Thoracic aorta (tissue), 2 donors: ENCODE measurements at regions not wholly inside any gene's neighbourhood (a gene's known extent, or its start where the extent isn't known, plus 50 kb on each side); places are given as distances from the start of the nearest gene placed in this dataset.

Source experiments
- ATAC-seq: fragments of 150-250 bp; one replicate; pipeline ENCODE4 v1.8.0; 2017; ENCODE audit warnings: low read depth; ENCODE audit not compliant: insufficient number of reproducible peaks, low FRiP score
- DNase-seq: peaks from one replicate; pipeline ENCODE4 v3.0.0-alpha.2; 2020; ENCODE audit warnings: low spot score
- H3K27ac ChIP-seq, 2 donors: fragments of 200-600 bp; sonication (generic); 1 replicate in 1 of 2; 2 replicates in 1 of 2; pipeline ENCODE4 v1.5.1; 2016; ENCODE audit warnings: mild to moderate bottlenecking in 2 of 2, moderate library complexity in 2 of 2
- H3K27me3 ChIP-seq: fragments of 200-600 bp; sonication (generic); replicated peaks from 2 replicates; pipeline ENCODE4 v1.6.0; 2016; ENCODE audit warnings: mild to moderate bottlenecking; ENCODE audit not compliant: insufficient read depth
- H3K36me3 ChIP-seq: fragments of 200-600 bp; sonication (generic); one replicate; pipeline ENCODE4 v1.5.1; 2016
- H3K4me1 ChIP-seq, 2 donors: fragments of 200-600 bp; sonication (generic); 1 replicate in 1 of 2; 2 replicates in 1 of 2; pipeline versions ENCODE4 v1.5.1 to v1.6.0; 2016; ENCODE audit warnings: low read depth in 2 of 2, mild to moderate bottlenecking in 1 of 2; ENCODE audit not compliant: control insufficient read depth in 1 of 2
- H3K4me3 ChIP-seq: fragments of 200-600 bp; sonication (generic); 2 replicates; pipeline ENCODE4 v1.5.1; 2016; ENCODE audit warnings: mild to moderate bottlenecking
- H3K9me3 ChIP-seq: fragments of 200-600 bp; sonication (generic); 2 replicates; pipeline ENCODE4 v1.5.1; 2016
- CTCF ChIP-seq: fragments of 200-600 bp; sonication (generic); IDR thresholded peaks from one replicate; pipeline ENCODE4 v1.5.1; 2019; ENCODE audit warnings: antibody characterized with exemption

- TF ChIP-seq CTCF: no peak
- ATAC-seq: no peak
- Histone ChIP-seq H3K4me1 (no peaks in the 10 kb centered on the region), H3K27ac (no peak overlapping the region), H3K4me3 (no peak overlapping the region), H3K27me3 (no peaks in the 10 kb centered on the region), H3K36me3 (no peaks in the 10 kb centered on the region), H3K9me3 (no peaks in the 10 kb centered on the region)
- no peak for DNase-seq
These were observed 398.1 kb upstream of the LYPLAL1 start for GRCh38 chr1:218775501-218776021.

- no peaks in the 10 kb centered on the region for H3K27me3 ChIP-seq
- no peak overlapping the region for H3K27ac ChIP-seq
- H3K4me3 ChIP-seq: no peak overlapping the region
- no peaks in the 10 kb centered on the region for H3K36me3 ChIP-seq
- H3K9me3 ChIP-seq: no peaks in the 10 kb centered on the region
- H3K4me1 ChIP-seq: no peaks in the 10 kb centered on the region
- DNase-seq: no peak
- no peak for TF ChIP-seq CTCF
- no peak for ATAC-seq
These were observed 395.2 kb upstream of the LYPLAL1 start for GRCh38 chr1:218778257-218779126.

GRCh38 chr1:218779341-218780100, 394.2 kb upstream of the LYPLAL1 start:
- Histone ChIP-seq H3K27me3 (no peaks in the 10 kb centered on the region), H3K27ac (no peak overlapping the region), H3K4me3 (no peak overlapping the region), H3K9me3 (no peaks in the 10 kb centered on the region), H3K36me3 (no peaks in the 10 kb centered on the region), H3K4me1 (no peaks in the 10 kb centered on the region)
- TF ChIP-seq CTCF: no peak
- ATAC-seq (no peak), DNase-seq (no peak)

GRCh38 chr1:218783131-218783530, 390.5 kb upstream of the LYPLAL1 start:
- Histone ChIP-seq H3K4me1 (peaks cover 4 to 11% of the 10 kb centered on the region in 2 donors), H3K9me3 (no peaks in the 10 kb centered on the region), H3K27ac (no peak overlapping the region), H3K4me3 (no peak overlapping the region), H3K27me3 (no peaks in the 10 kb centered on the region), H3K36me3 (no peaks in the 10 kb centered on the region)
- TF ChIP-seq CTCF: no peak
- DNase-seq (no peak), ATAC-seq (no peak)

GRCh38 chr1:218783916-218784315, 389.8 kb upstream of the LYPLAL1 start:
- TF ChIP-seq CTCF: no peak
- no peak for ATAC-seq
- no peak overlapping the region for H3K4me3 ChIP-seq
- no peaks in the 10 kb centered on the region for H3K27me3 ChIP-seq
- H3K4me1 ChIP-seq: peaks cover 4 to 11% of the 10 kb centered on the region in 2 donors
- no peaks in the 10 kb centered on the region for H3K9me3 ChIP-seq
- DNase-seq: no peak
- no peaks in the 10 kb centered on the region for H3K36me3 ChIP-seq
- no peak overlapping the region for H3K27ac ChIP-seq
